GM10847 (cell line): ENCODE measurements at regions not wholly inside any gene's neighbourhood (a gene's known extent, or its start where the extent isn't known, plus 50 kb on each side); places are given as distances from the start of the nearest gene placed in this dataset.

Experiments used
- POLR2A ChIP-seq: IDR thresholded peaks from 2 replicates; pipeline ENCODE4 v1.6.1; 2011; ENCODE audit not compliant: insufficient read length; ENCODE audit errors: extremely low read depth

- TF ChIP-seq POLR2A, result no peak
Measured at GRCh38 chr19:28883241-28883693, 329.7 kb downstream of the UQCRFS1 start.

DNA sequence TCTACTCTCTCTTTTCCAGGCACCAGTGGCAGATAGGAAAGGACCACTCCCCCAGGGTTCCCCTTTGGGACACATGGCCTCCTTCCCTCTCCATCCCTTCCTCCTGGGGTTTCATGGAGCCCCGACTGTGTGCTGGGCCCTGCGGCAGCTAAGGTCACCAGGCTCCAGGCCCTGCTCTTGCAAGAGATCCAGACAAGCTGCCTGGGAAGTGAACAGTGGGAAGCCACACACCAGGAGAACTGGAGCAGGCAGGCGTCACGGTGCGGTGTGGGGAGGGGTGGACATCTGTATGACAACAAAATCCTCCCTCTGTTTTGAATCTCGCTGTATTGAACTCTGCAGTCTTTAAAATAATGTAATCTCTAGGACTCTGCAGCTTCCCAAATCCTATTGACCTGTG is 330.1 kb downstream of the UQCRFS1 start:
- no peak for TF ChIP-seq POLR2A

GRCh38 chr19:28881616-28882015 is 331.3 kb downstream of the UQCRFS1 start:
- TF ChIP-seq POLR2A, result no peak

GRCh38 chr19:28880735-28881401 is 332.1 kb downstream of the UQCRFS1 start:
- TF ChIP-seq POLR2A, result no peak

- no peak for TF ChIP-seq POLR2A
Measured at GRCh38 chr19:28878862-28879566, 333.9 kb downstream of the UQCRFS1 start.

GRCh38 chr19:28876609-28877123 is 336.3 kb downstream of the UQCRFS1 start:
- no peak for TF ChIP-seq POLR2A

DNA sequence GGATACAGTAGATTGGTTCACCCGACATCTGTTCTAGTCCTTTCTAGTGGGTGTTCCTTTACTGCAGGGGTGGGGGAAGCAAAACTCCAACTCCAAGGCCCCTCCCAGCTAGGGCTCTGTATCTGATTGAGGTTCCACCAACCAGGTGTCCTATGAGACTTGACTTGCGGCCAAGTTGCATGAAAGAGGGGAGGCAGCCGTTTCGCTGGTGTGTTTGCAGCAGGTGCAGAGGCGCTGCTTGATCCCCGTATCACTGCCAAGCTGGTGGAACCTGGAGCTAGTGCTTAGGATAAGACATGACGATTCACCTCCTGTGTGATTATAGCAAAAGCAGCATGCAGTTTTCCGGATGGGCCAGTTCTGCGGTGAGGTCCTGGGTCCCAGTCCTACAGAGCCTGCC is 338.2 kb downstream of the UQCRFS1 start:
- TF ChIP-seq POLR2A, result no peak

GRCh38 chr19:28873301-28873700 is 339.6 kb downstream of the UQCRFS1 start:
- no peak for TF ChIP-seq POLR2A

- no peak for TF ChIP-seq POLR2A
Measured at GRCh38 chr19:28871099-28871725, 341.7 kb downstream of the UQCRFS1 start.

DNA sequence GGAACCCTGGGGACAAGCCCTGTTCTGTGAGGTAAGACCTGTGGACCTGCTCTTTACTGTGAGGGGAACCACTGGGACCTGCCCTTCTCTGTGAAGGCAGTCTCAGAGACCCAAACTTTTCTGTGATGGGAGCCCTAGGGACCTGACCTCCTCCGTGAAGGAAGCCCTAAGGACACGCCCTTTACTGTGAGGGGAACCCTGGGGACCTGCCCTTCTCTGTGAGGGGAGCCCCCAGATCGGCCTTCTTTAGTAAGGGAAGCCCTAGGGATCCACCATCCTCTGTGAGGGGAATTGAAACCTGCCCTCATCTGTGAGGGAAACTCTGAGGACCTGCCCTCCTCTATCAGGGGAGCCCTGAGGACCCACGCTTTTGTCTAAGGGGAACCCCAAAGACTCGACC is 343.5 kb downstream of the UQCRFS1 start:
- no peak for TF ChIP-seq POLR2A

GRCh38 chr19:28868836-28869235 is 344.1 kb downstream of the UQCRFS1 start:
- TF ChIP-seq POLR2A, result no peak

DNA sequence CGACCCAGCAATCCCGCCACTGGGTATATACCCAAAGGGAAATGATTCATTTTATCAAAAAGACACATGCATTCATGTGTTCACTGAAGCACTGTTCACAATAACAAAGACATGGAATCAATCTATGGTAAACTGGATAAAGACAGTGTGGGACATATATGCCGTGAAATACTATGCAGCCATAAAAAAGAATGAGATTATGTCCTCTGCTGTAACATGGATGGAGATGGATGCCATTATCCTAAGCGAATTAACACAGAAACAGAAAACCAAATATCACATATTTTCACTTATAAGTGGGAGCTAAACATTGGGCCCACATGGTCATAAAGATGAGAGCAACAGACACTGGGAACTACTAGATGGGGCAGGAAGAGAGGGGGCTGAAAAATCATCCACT is 345.0 kb downstream of the UQCRFS1 start:
- no peak for TF ChIP-seq POLR2A

DNA sequence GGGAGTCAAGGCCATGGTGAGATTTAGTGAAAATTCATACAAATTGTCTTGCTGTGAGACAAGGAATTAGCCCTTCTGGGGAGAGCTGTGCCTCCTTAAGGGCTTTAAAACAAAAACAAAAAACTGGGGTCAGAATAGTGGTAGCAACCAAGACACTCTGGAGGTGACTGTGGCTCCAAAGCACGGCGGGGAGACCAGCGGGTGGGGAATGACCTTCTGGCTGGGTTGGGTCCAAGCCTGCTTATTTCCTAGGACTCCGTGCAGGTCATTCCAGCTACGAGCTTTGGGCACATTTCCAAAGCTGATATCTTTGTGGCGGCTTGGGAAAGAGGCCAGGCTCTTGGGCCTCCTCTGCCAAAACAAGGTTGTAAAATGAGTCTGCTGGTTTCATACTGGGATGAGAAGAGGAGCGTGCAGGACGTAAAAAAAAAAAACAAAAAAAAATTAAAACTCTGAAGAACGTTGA is 348.3 kb downstream of the UQCRFS1 start:
- TF ChIP-seq POLR2A, result no peak

DNA sequence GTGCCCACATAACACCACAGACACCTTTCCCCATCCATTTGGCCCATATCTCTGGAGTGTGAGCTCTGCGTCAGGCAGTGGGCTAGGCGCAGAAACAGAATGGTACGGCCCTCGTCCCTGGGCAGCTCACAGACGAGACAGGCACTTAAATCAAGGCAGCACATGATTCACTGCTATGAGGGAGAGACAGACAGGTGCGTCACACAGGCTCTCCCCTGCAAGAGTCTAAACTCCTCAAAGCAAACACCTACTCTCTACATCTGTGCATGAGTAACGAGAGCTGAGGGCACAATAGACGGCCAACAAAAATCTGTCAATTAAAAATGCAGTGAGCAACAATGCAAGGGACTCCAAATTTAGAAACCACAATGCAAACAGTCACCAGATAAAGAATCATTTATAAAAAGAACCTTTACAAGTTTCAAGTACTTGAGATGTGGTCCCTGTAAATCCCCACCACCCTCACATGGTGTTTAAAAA is 348.9 kb downstream of the UQCRFS1 start:
- TF ChIP-seq POLR2A, result no peak

- TF ChIP-seq POLR2A, result no peak
Measured at GRCh38 chr19:28862238-28862637, 350.7 kb downstream of the UQCRFS1 start.

- no peak for TF ChIP-seq POLR2A
Measured at GRCh38 chr19:28859811-28860210, 353.1 kb downstream of the UQCRFS1 start.

GRCh38 chr19:28858933-28859332 is 354.0 kb downstream of the UQCRFS1 start:
- no peak for TF ChIP-seq POLR2A
